CD4-positive, alpha-beta T cell (primary cell): ENCODE measurements at regions not wholly inside any gene's neighbourhood (a gene's known extent, or its start where the extent isn't known, plus 50 kb on each side); places are given as distances from the start of the nearest gene placed in this dataset.

Experiments used
- ATAC-seq: fragments of 200-7000 bp; cut with Tn5 transposase; one replicate; pipeline ENCODE4 v1.10.0; 2022; ENCODE audit warnings: mild to moderate bottlenecking; ENCODE audit not compliant: poor library complexity
- CTCF ChIA-PET: fragments of 350-600 bp; sonication (Branson Sonifier 250); formaldehyde crosslinking; loops from one replicate; lab custom pipeline; 2021; ENCODE audit warnings: antibody characterized with exemption, inconsistent platforms; lab: Charles Lee
- POLR2A ChIA-PET: fragments of 350-600 bp; sonication (Branson Sonifier 250); formaldehyde crosslinking; loops from one replicate; lab custom pipeline; 2021; ENCODE audit warnings: antibody characterized with exemption, inconsistent platforms; lab: Charles Lee
- DNase-seq, 14 experiments: peaks; one replicate each; pipeline ENCODE4 v3.0.0-alpha.2; 2013 to 2020; ENCODE audit warnings: mixed read lengths in 2 of 14
- H3K27ac ChIP-seq, 2 donors: one replicate each; pipeline versions ENCODE4 v1.5.1 to v1.7.0; 2013; ENCODE audit warnings: low read length in 2 of 2, low read depth in 1 of 2, mild to moderate bottlenecking in 1 of 2
- H3K27me3 ChIP-seq, 2 experiments: 1 replicate in 1 of 2; 2 replicates in 1 of 2; pipeline versions ENCODE4 v1.6.1 to v1.7.0; 2013; ENCODE audit warnings: low read length in 2 of 2, control low read depth in 1 of 2, mild to moderate bottlenecking in 1 of 2, moderate library complexity in 1 of 2; ENCODE audit not compliant: insufficient read depth in 2 of 2, control insufficient read depth in 1 of 2
- H3K36me3 ChIP-seq: one replicate; pipeline ENCODE4 v1.6.1; 2013; ENCODE audit warnings: low read length, control low read depth; ENCODE audit not compliant: insufficient read depth
- H3K4me1 ChIP-seq: one replicate; pipeline ENCODE4 v1.6.1; 2013; ENCODE audit warnings: low read length, control low read depth; ENCODE audit not compliant: insufficient read depth
- H3K4me3 ChIP-seq: one replicate; pipeline ENCODE4 v1.5.1; 2013; ENCODE audit warnings: mild to moderate bottlenecking, low read length, moderate library complexity
- H3K9me3 ChIP-seq, 2 experiments: 1 replicate in 1 of 2; 2 replicates in 1 of 2; pipeline versions ENCODE4 v1.6.1 to v1.7.0; 2013; ENCODE audit warnings: low read length in 2 of 2, mild to moderate bottlenecking in 2 of 2, control low read depth in 1 of 2, moderate library complexity in 1 of 2; ENCODE audit not compliant: control insufficient read depth in 1 of 2, insufficient read depth in 1 of 2
- H3K27ac Mint-ChIP-seq: one replicate; pipeline ENCODE4 v1.8.0; 2020; ENCODE audit warnings: mixed read lengths
- H3K27me3 Mint-ChIP-seq: one replicate; pipeline ENCODE4 v1.8.0; 2021; ENCODE audit warnings: mixed read lengths
- H3K36me3 Mint-ChIP-seq: one replicate; pipeline ENCODE4 v1.8.0; 2021; ENCODE audit warnings: low read depth, mixed read lengths
- H3K4me1 Mint-ChIP-seq: one replicate; pipeline ENCODE4 v1.8.0; 2021; ENCODE audit warnings: low read depth, mixed read lengths
- H3K4me3 Mint-ChIP-seq: one replicate; pipeline ENCODE4 v1.8.0; 2020; ENCODE audit warnings: mild to moderate bottlenecking, mixed read lengths
- H3K9me3 Mint-ChIP-seq: one replicate; pipeline ENCODE4 v1.8.0; 2020; ENCODE audit warnings: mixed read lengths
- CTCF ChIP-seq: fragments of 200-600 bp; IDR thresholded peaks from one replicate; pipeline ENCODE4 v1.8.0; 2022; ENCODE audit warnings: antibody characterized with exemption, mild to moderate bottlenecking
- intact Hi-C, 2 experiments: fragments of 100-400 bp; cut with DNase I in 1 of 2; cut with micrococcal nuclease in 1 of 2; formaldehyde crosslinking; loops; one replicate each; pipeline versions ENCODE4 v1.15.1 to v1.9.0; 2023 to 2025; cut with DNase I, micrococcal nuclease

- ATAC-seq (no peak), DNase-seq (no peak)
- Histone ChIP-seq H3K9me3 (peaks cover 0 to 15% of the 10 kb centered on the region in 2 experiments), H3K36me3 (no peaks in the 10 kb centered on the region), H3K4me1 (no peaks in the 10 kb centered on the region), H3K27ac (no peak overlapping the region), H3K4me3 (no peak overlapping the region), H3K27me3 (no peaks in the 10 kb centered on the region)
- Mint-ChIP-seq H3K36me3 (no peaks in the 10 kb centered on the region), H3K27me3 (no peaks in the 10 kb centered on the region), H3K27ac (no peak overlapping the region), H3K9me3 (no peaks in the 10 kb centered on the region), H3K4me1 (no peaks in the 10 kb centered on the region), H3K4me3 (no peak overlapping the region)
- ChIA-PET CTCF (no interaction called here), POLR2A (no interaction called here)
- no peak for TF ChIP-seq CTCF
- intact Hi-C loops = no loop called here
Measured at GRCh38 chr21:23644768-23645167, 1962.5 kb downstream of the MRPL39 start.

- no peaks in the 10 kb centered on the region for H3K27me3 Mint-ChIP-seq
- H3K4me1 Mint-ChIP-seq = no peaks in the 10 kb centered on the region
- CTCF ChIA-PET = no interaction called here
- Histone ChIP-seq H3K27me3 (no peaks in the 10 kb centered on the region), H3K27ac (no peak overlapping the region), H3K9me3 (peaks cover 0 to 4% of the 10 kb centered on the region in 2 experiments), H3K4me1 (no peaks in the 10 kb centered on the region), H3K4me3 (no peak overlapping the region), H3K36me3 (no peaks in the 10 kb centered on the region)
- no peak overlapping the region for H3K27ac Mint-ChIP-seq
- intact Hi-C loops = no loop called here
- no peak overlapping the region for H3K4me3 Mint-ChIP-seq
- no peaks in the 10 kb centered on the region for H3K9me3 Mint-ChIP-seq
- ATAC-seq (no peak), DNase-seq (no peak)
- no peak for TF ChIP-seq CTCF
- no peaks in the 10 kb centered on the region for H3K36me3 Mint-ChIP-seq
- POLR2A ChIA-PET = no interaction called here
Measured at GRCh38 chr21:23639721-23640120, 1967.6 kb downstream of the MRPL39 start.

GRCh38 chr21:23638131-23638695 is 1969.1 kb downstream of the MRPL39 start:
- no peaks in the 10 kb centered on the region for H3K36me3 ChIP-seq
- DNase-seq (no peak), ATAC-seq (no peak)
- TF ChIP-seq CTCF = no peak
- Mint-ChIP-seq H3K4me3 (no peak overlapping the region), H3K9me3 (peaks cover 2% of the 10 kb centered on the region), H3K27ac (no peak overlapping the region), H3K27me3 (no peaks in the 10 kb centered on the region), H3K36me3 (no peaks in the 10 kb centered on the region), H3K4me1 (no peaks in the 10 kb centered on the region)
- no peaks in the 10 kb centered on the region for H3K4me1 ChIP-seq
- no peak overlapping the region for H3K4me3 ChIP-seq
- intact Hi-C loops = no loop called here
- H3K9me3 ChIP-seq = peaks cover 0 to 4% of the 10 kb centered on the region in 2 experiments
- POLR2A ChIA-PET = no interaction called here
- CTCF ChIA-PET = interaction anchor here (0.6 kb wide), 1 partner anchor 16 kb away, joined by 3 read pairs; no protein-coding TSS in a partner anchor
- H3K27ac ChIP-seq = no peak overlapping the region
- no peaks in the 10 kb centered on the region for H3K27me3 ChIP-seq
